ENCODE measurements at regions not wholly inside any gene's neighbourhood (a gene's known extent, or its start where the extent isn't known, plus 50 kb on each side); places are given as distances from the start of the nearest gene placed in this dataset.

- Histone ChIP-seq H3K27me3 (replicated peaks) (no peaks in the 10 kb centered on the region), H3K4me1 (replicated peaks) (peaks cover 2% of the 10 kb centered on the region)
Measured at GRCh38 chr1:47513393-47513792, 75.5 kb downstream of the FOXD2 start.

GRCh38 chr1:47514229-47514628 is 76.4 kb downstream of the FOXD2 start:
- DNase-seq (ENCODE audit: low read depth in 1 of 2, low spot score in 2 of 2): no peak
- no peaks in the 10 kb centered on the region for H3K27me3 ChIP-seq (replicated peaks)

More at GRCh38 chr1:47513393-47513792, 75.5 kb downstream of the FOXD2 start:
- H3K36me3 ChIP-seq: no peaks in the 10 kb centered on the region
- DNase-seq (ENCODE audit: low read depth in 1 of 2, low spot score in 2 of 2): no peak
- no peak overlapping the region for H3K4me3 ChIP-seq
- no peaks in the 10 kb centered on the region for H3K9me3 ChIP-seq (replicated peaks)
- H3K27ac ChIP-seq: no peak overlapping the region

GRCh38 chr1:47515164-47515789 is 77.4 kb downstream of the FOXD2 start:
- H3K9me3 ChIP-seq (replicated peaks): no peaks in the 10 kb centered on the region
- no peak overlapping the region for H3K27ac ChIP-seq
- DNase-seq (ENCODE audit: low read depth in 1 of 2, low spot score in 2 of 2): no peak

More at GRCh38 chr1:47514229-47514628, 76.4 kb downstream of the FOXD2 start:
- Histone ChIP-seq H3K4me3 (no peak overlapping the region), H3K36me3 (no peaks in the 10 kb centered on the region), H3K9me3 (replicated peaks) (no peaks in the 10 kb centered on the region), H3K27ac (no peak overlapping the region), H3K4me1 (replicated peaks) (no peaks in the 10 kb centered on the region)

GRCh38 chr1:47517946-47518345 is 80.1 kb downstream of the FOXD2 start:
- Histone ChIP-seq H3K9me3 (replicated peaks) (no peaks in the 10 kb centered on the region), H3K27ac (no peak overlapping the region), H3K4me3 (no peak overlapping the region), H3K4me1 (replicated peaks) (no peaks in the 10 kb centered on the region), H3K27me3 (replicated peaks) (no peaks in the 10 kb centered on the region), H3K36me3 (no peaks in the 10 kb centered on the region)
- no peak for DNase-seq (ENCODE audit: low read depth in 1 of 2, low spot score in 2 of 2)

More at GRCh38 chr1:47515164-47515789, 77.4 kb downstream of the FOXD2 start:
- Histone ChIP-seq H3K27me3 (replicated peaks) (no peaks in the 10 kb centered on the region), H3K4me1 (replicated peaks) (no peaks in the 10 kb centered on the region), H3K4me3 (no peak overlapping the region), H3K36me3 (no peaks in the 10 kb centered on the region)

GRCh38 chr1:47519491-47519890 is 81.6 kb downstream of the FOXD2 start:
- Histone ChIP-seq H3K36me3 (no peaks in the 10 kb centered on the region), H3K27me3 (replicated peaks) (no peaks in the 10 kb centered on the region), H3K27ac (no peak overlapping the region), H3K9me3 (replicated peaks) (no peaks in the 10 kb centered on the region), H3K4me1 (replicated peaks) (peaks cover 12% of the 10 kb centered on the region), H3K4me3 (no peak overlapping the region)
- no peak for DNase-seq (ENCODE audit: low read depth in 1 of 2, low spot score in 2 of 2)

- Histone ChIP-seq H3K4me3 (no peak overlapping the region), H3K36me3 (no peaks in the 10 kb centered on the region), H3K9me3 (replicated peaks) (no peaks in the 10 kb centered on the region), H3K4me1 (replicated peaks) (peaks cover 16% of the 10 kb centered on the region), H3K27ac (no peak overlapping the region), H3K27me3 (replicated peaks) (no peaks in the 10 kb centered on the region)
- no peak for DNase-seq (ENCODE audit: low read depth in 1 of 2, low spot score in 2 of 2)
Measured at GRCh38 chr1:47519971-47520370, 82.1 kb downstream of the FOXD2 start.

GRCh38 chr1:47521034-47521881 is 83.4 kb downstream of the FOXD2 start:
- Histone ChIP-seq H3K4me3 (no peak overlapping the region), H3K4me1 (replicated peaks) (peaks cover 16% of the 10 kb centered on the region), H3K9me3 (replicated peaks) (no peaks in the 10 kb centered on the region), H3K36me3 (no peaks in the 10 kb centered on the region), H3K27ac (no peak overlapping the region), H3K27me3 (replicated peaks) (no peaks in the 10 kb centered on the region)
- DNase-seq (ENCODE audit: low read depth in 1 of 2, low spot score in 2 of 2): no peak

GRCh38 chr1:47522935-47523834 is 85.3 kb downstream of the FOXD2 start:
- peaks cover 16% of the 10 kb centered on the region for H3K4me1 ChIP-seq (replicated peaks)
- H3K9me3 ChIP-seq (replicated peaks): no peaks in the 10 kb centered on the region
- DNase-seq (ENCODE audit: low read depth in 1 of 2, low spot score in 2 of 2): no peak
- H3K27me3 ChIP-seq (replicated peaks): no peaks in the 10 kb centered on the region
- H3K4me3 ChIP-seq: no peak overlapping the region
- H3K36me3 ChIP-seq: no peaks in the 10 kb centered on the region
- H3K27ac ChIP-seq: peak overlapping the region; percentile 40

GRCh38 chr1:47523835-47524215 is 86.0 kb downstream of the FOXD2 start:
- peak overlapping the region; percentile 40 for H3K27ac ChIP-seq
- DNase-seq (ENCODE audit: low read depth in 1 of 2, low spot score in 2 of 2): peak in 1 of 2 experiments; percentile 56
- no peaks in the 10 kb centered on the region for H3K36me3 ChIP-seq
- peaks cover 16% of the 10 kb centered on the region for H3K4me1 ChIP-seq (replicated peaks)
- peaks cover 3% of the 10 kb centered on the region; the same call in 1 of the 2 replicates for H3K9me3 ChIP-seq (replicated peaks)
- H3K27me3 ChIP-seq (replicated peaks): no peaks in the 10 kb centered on the region
- no peak overlapping the region for H3K4me3 ChIP-seq

- peaks cover 16% of the 10 kb centered on the region for H3K4me1 ChIP-seq (replicated peaks)
- H3K9me3 ChIP-seq (replicated peaks): peaks cover 5% of the 10 kb centered on the region
- no peaks in the 10 kb centered on the region for H3K36me3 ChIP-seq
- H3K4me3 ChIP-seq: no peak overlapping the region
- DNase-seq (ENCODE audit: low read depth in 1 of 2, low spot score in 2 of 2): peak; percentile 69 to 79
- no peaks in the 10 kb centered on the region for H3K27me3 ChIP-seq (replicated peaks)
- H3K27ac ChIP-seq: peak overlapping the region; percentile 40
Measured at GRCh38 chr1:47524272-47524671, 86.4 kb downstream of the FOXD2 start.

GRCh38 chr1:47527653-47528272 is 89.9 kb downstream of the FOXD2 start:
- H3K27me3 ChIP-seq (replicated peaks): no peaks in the 10 kb centered on the region
- H3K4me1 ChIP-seq (replicated peaks): peaks cover 21% of the 10 kb centered on the region
- peaks cover 7% of the 10 kb centered on the region for H3K9me3 ChIP-seq (replicated peaks)
- H3K36me3 ChIP-seq: no peaks in the 10 kb centered on the region
- H3K4me3 ChIP-seq: no peak overlapping the region
- no peak for DNase-seq (ENCODE audit: low read depth in 1 of 2, low spot score in 2 of 2)
- no peak overlapping the region for H3K27ac ChIP-seq

GRCh38 chr1:47529520-47530098 is 91.8 kb downstream of the FOXD2 start:
- Histone ChIP-seq H3K4me3 (no peak overlapping the region), H3K36me3 (no peaks in the 10 kb centered on the region), H3K9me3 (replicated peaks) (peaks cover 7% of the 10 kb centered on the region), H3K27ac (no peak overlapping the region), H3K4me1 (replicated peaks) (peaks cover 23% of the 10 kb centered on the region), H3K27me3 (replicated peaks) (no peaks in the 10 kb centered on the region)
- no peak for DNase-seq (ENCODE audit: low read depth in 1 of 2, low spot score in 2 of 2)
